Fibroblast of peridontal ligament (primary cell): ENCODE measurements at regions not wholly inside any gene's neighbourhood (a gene's known extent, or its start where the extent isn't known, plus 50 kb on each side); places are given as distances from the start of the nearest gene placed in this dataset.

Experiments used
- DNase-seq: peaks from one replicate; pipeline ENCODE4 v3.0.0-alpha.2; 2010; ENCODE audit errors: extremely low read depth

- DNase-seq = peak; percentile 7
Measured at GRCh38 chr5:81856948-81857928, 106.3 kb upstream of the SSBP2 start.

DNA sequence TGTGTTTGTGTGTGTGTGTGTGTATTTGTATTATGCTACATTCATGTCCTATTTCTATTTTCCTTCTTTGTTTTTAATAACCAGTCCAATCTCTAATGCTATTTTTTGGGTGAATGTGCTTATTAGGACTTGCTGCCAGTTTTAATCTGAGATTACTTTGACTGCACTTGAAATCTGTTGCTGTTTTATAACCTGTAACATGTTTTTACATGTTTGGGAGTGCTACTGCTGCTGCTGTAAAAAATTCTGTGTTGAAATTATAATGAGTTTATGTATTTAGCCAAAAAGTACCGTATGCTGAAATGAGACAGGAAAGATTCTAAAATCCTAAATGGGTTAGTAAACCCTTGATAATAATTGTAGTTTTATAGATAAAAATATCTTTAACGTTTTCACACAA lies 104.7 kb upstream of the SSBP2 start:
- DNase-seq = peak; percentile 30

- DNase-seq = peak; percentile 10
Measured at GRCh38 chr5:81854915-81855314, 104.0 kb upstream of the SSBP2 start.

GRCh38 chr5:81854485-81854884 lies 103.6 kb upstream of the SSBP2 start:
- no peak for DNase-seq

DNA sequence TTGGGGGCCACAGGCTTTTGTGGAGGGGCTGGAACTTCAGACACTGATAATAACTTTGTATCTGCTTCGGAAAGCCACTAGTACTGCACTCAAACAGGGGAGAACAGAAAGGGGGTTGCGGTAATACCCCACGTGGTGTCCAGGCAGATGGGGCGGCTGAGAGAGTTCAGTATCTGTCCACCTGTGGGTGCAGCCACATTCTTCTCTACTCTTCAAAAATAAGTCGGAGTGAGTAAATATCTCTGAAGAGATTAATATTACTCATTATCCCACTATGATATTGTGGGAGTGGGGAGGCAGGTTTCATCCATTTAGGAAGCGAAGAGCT lies 102.1 kb upstream of the SSBP2 start:
- DNase-seq = no peak

DNA sequence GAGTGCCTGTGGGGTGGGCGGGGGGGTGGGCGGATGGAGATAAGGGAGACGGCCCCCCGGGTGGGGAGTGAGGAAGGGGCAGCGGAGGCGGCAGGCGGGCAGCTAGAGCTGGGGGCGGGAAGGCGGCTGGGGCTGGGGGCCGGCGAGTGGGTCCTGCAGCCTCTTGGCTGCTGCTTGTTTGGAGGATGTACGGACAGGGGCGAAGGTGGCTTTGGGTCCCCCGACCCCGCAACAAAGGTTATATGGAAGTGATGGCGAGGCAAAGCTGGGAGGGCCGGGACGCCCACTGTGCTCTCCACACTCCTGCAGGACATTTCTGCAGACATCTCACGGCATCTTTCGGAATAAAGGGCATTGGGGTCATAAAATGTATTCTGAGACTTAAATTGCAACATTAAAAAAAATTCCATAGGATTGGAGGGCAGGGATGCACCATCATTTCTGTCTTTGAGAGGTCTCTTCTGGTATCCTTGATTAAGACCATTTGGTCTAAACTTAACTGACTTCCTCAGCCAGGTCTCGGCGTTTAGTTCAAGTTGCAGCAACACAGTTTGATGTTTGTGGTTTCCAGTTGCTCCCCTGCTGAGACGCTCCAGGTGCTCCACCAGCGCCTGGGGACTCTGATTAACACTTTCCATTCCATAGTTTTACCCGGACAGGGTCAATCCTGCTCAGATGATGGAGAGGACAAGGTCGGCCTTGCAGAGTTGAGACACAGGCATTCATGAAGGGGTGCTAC lies 101.6 kb upstream of the SSBP2 start:
- peak; percentile 41 for DNase-seq

GRCh38 chr5:81851481-81852178 lies 100.7 kb upstream of the SSBP2 start:
- DNase-seq = peak; percentile 96

DNA sequence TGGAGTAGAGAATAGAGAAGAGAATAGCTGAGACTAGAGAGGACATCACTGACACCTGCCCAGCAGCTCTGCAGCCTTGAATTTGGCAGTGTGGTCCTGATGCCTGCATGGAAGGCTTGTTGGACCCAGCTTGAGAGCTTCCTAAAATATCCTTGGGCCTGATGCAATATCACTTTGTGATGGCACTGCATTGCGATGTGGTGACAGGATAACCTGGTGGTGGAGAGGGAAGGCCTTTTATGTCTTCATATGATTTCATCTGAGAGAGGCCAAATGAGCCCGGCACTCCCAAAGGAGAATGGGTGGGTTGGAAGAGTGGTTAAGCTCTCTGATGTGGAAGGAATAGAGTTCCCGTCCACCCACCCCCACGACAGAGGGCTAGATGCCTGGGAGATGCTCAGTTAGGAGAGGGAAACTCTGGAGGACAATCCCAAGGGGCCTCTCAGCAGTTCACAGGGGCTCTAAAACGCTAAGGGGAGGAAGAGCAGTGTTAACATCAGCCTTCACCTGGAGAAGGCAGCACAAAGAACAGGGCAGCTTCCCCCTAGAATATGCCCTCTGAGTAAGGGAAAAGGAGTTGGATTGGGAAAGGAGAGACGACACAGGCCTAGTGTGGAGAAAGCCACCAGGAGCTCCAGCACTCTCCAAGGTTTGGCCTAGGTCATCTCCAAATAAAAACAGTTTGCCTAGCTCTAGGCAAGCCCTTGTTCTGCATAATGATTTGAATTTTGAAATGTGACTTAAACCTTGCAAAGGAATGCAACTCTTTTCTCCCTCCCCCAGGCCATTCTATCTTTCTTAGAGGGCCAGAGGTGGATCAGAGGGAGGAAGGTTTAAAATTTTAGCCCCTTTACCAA lies 99.8 kb upstream of the SSBP2 start:
- DNase-seq = peak; percentile 61

GRCh38 chr5:81849770-81850367 lies 99.0 kb upstream of the SSBP2 start:
- no peak for DNase-seq

DNA sequence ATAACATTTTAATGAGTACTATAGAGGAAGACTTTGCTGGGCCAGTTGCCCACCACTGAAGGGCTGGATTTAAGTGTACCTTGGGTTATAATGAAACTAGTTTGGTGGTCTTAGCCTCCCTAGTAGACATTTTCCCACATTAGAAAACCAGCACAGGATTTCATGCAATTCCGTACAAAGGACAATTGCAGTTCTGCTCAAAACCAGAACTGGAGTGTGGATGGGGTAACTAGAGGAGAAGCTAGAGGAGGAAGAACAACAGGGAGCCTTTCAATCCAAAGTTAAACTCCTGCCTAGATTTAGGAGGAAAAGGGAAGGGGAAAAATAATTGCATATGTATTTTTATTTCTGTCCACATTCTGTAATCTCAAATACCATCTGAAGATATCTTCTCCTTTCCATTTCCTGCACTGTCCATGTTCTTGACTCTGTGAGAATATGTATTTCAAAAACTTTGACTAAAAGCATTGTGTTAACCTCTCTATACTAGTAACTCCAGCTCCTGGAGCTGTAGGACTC lies 97.5 kb upstream of the SSBP2 start:
- peak; percentile 55 for DNase-seq

GRCh38 chr5:81846301-81846700 lies 95.4 kb upstream of the SSBP2 start:
- no peak for DNase-seq

- DNase-seq = no peak
Measured at GRCh38 chr5:81843845-81844244, 92.9 kb upstream of the SSBP2 start.

DNA sequence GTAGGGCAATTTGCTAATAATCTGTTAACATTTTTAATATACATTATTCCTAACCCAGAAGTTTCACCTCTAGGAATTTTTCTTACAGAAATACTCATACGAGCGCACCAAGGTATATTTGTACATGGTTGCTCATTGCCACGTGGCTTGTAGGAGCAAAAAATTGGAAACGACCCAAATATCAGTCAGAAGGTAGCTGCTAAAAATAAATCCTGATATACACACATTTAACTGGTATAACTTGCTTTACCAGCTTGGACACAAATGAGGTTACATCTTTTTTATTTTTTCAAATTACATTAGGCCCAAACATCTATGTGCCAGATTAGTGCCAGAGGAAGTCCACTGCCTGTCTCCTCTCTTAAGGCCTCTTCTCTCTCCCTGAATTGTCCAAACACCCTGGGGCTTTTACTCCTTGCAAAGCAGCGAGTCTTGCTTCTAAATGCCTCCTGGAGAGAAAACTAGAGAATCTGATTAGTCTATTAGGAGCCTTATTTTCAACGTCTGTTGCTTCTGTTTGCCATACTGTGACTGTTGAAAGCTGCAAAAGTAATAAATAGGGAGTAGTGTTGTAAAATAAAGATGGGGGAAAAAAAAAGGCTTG lies 92.0 kb upstream of the SSBP2 start:
- no peak for DNase-seq

- no peak for DNase-seq
Measured at GRCh38 chr5:81839034-81839433, 88.1 kb upstream of the SSBP2 start.

DNA sequence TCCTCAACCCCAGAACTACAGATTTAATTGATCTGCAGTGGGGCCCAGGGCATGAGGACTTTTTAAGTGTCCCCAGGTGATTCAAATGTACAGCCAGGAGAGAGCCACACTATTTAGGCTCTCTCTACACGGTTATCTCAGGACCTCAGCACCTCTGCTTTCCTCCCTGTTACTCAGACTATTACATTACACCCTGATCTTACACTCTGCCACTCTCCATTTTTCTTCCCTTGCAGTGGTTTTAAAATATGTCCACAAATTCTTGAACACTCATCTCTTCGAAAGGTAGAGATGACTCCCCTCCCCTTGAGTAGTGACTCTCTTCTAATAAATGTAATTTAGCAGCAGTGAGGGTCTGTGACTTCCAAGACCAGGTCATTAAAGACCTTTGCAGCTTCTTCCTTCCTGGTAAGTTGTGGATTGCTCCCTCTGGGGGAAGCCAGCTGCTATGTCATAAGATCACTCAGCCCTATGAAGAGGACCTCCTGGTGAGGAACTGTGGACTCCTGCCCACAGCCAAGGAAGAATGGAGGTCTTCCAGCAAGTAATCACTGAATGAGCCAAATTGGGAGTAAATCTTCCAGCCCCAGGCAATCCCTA lies 87.5 kb upstream of the SSBP2 start:
- DNase-seq = peak; percentile 59

- no peak for DNase-seq
Measured at GRCh38 chr5:81837667-81838306, 86.9 kb upstream of the SSBP2 start.

DNA sequence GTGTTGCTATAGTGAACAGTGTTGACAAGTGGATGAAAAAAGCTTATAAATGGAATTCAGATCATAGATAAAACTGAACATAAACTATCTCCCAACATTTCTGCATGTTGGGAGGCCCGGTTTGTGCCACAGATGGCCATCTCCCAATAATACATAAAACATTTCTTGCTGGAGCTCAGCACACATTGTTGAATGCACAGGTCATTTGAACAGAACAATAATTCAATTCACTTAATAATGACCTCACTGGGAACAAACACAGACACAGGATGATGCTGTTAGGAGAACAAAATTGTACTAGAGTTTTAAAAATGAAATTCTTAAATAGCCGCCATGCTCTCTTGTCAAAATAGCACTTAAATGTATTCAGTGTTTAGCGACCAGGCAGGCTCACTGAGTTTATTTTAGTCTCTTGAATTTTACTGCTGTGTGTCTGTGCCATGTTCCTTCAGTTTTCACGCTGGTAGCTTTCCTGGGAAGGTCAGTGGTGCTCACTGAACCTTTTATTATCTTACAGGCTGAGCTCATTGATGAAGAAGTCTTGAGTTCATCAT lies 85.0 kb upstream of the SSBP2 start:
- DNase-seq = no peak

- DNase-seq = no peak
Measured at GRCh38 chr5:81834021-81834660, 83.2 kb upstream of the SSBP2 start.

GRCh38 chr5:81830596-81830995 lies 79.7 kb upstream of the SSBP2 start:
- no peak for DNase-seq
